H1 (cell line): ENCODE measurements at regions not wholly inside any gene's neighbourhood (a gene's known extent, or its start where the extent isn't known, plus 50 kb on each side); places are given as distances from the start of the nearest gene placed in this dataset.
"Not testable (repeated sequence)": the region's sequence is repeated elsewhere in the genome, so short reads cannot be mapped to it uniquely, and the experiment has no call there.

ENCODE experiments used
- CTCF ChIA-PET: fragments of 300-600 bp; sonication (Branson Sonifier 250); formaldehyde crosslinking; loops from one replicate; lab custom pipeline; 2021; ENCODE audit not compliant: partially characterized antibody; lab: Charles Lee
- POLR2A ChIA-PET: fragments of 300-600 bp; sonication (Branson Sonifier 250); formaldehyde crosslinking; loops from one replicate; lab custom pipeline; 2021; ENCODE audit warnings: inconsistent platforms; ENCODE audit not compliant: partially characterized antibody; lab: Charles Lee
- DNase-seq, 2 experiments: peaks; one replicate each; pipeline versions ENCODE4 v3.0.0 to v3.0.0-alpha.2; 2010 to 2022; ENCODE audit warnings: low spot score in 2 of 2, low read depth in 1 of 2, mixed read lengths in 1 of 2
- FAIRE-seq: peaks from 2 replicates; lab custom pipeline; 2011; peaks lifted over from hg19 to GRCh38; lab: Jason Lieb, UNC
- H2AFZ ChIP-seq: 2 replicates; pipeline ENCODE4 v1.8.1; 2012; ENCODE audit warnings: low read length, inconsistent platforms
- H2AK5ac ChIP-seq: 2 replicates; pipeline ENCODE4 v1.6.1; 2013; ENCODE audit warnings: low read depth, low read length
- H2BK120ac ChIP-seq: replicated peaks from 2 replicates; pipeline ENCODE3; 2013; ENCODE audit warnings: low read depth, low read length, inconsistent platforms
- H2BK12ac ChIP-seq: 2 replicates; pipeline ENCODE4 v1.6.1; 2013; ENCODE audit warnings: low read depth, low read length
- H2BK15ac ChIP-seq: 2 replicates; pipeline ENCODE4 v1.6.1; 2013; ENCODE audit warnings: low read length
- H2BK20ac ChIP-seq: 2 replicates; pipeline ENCODE4 v1.6.1; 2013; ENCODE audit warnings: low read length
- H2BK5ac ChIP-seq: 2 replicates; pipeline ENCODE4 v1.6.1; 2013; ENCODE audit warnings: low read depth, low read length
- H3K14ac ChIP-seq: 2 replicates; pipeline ENCODE4 v1.6.1; 2013; ENCODE audit warnings: inconsistent platforms; ENCODE audit not compliant: insufficient read length
- H3K18ac ChIP-seq: 2 replicates; pipeline ENCODE4 v1.6.1; 2013; ENCODE audit warnings: low read length; ENCODE audit errors: extremely low read depth
- H3K23ac ChIP-seq: 2 replicates; pipeline ENCODE4 v1.6.1; 2013; ENCODE audit warnings: inconsistent platforms; ENCODE audit not compliant: insufficient read length
- H3K23me2 ChIP-seq: 2 replicates; pipeline ENCODE4 v1.6.1; 2013; ENCODE audit warnings: low read depth, low read length
- H3K27ac ChIP-seq: 2 replicates; pipeline ENCODE4 v1.6.1; 2011; ENCODE audit warnings: low read depth, low read length, inconsistent platforms
- H3K27me3 ChIP-seq, 4 experiments: replicated peaks in 1 of 4; 1 replicate in 1 of 4; 2 replicates in 3 of 4; pipeline versions ENCODE4 v1.6.1 to v1.8.1; 2011 to 2013; ENCODE audit warnings: low read length in 3 of 4, mild to moderate bottlenecking in 3 of 4, inconsistent platforms in 2 of 4, mixed read lengths in 2 of 4, moderate library complexity in 1 of 4; ENCODE audit not compliant: control insufficient read depth in 3 of 4, insufficient read depth in 3 of 4; ENCODE audit errors: extremely low read depth in 1 of 4
- H3K36me3 ChIP-seq, 4 experiments: 2 replicates each; pipeline versions ENCODE4 v1.6.1 to v1.8.1; 2011 to 2013; ENCODE audit warnings: mild to moderate bottlenecking in 4 of 4, low read length in 3 of 4, moderate library complexity in 2 of 4, control low read depth in 1 of 4, inconsistent platforms in 1 of 4; ENCODE audit not compliant: insufficient read depth in 4 of 4, control insufficient read depth in 2 of 4
- H3K4ac ChIP-seq: replicated peaks from 2 replicates; pipeline ENCODE3; 2013; ENCODE audit warnings: low read length, low read depth, mixed read lengths, inconsistent platforms; ENCODE audit not compliant: insufficient read length
- H3K4me1 ChIP-seq, 4 experiments: replicated peaks in 1 of 4; 1 replicate in 1 of 4; 2 replicates in 3 of 4; pipeline versions ENCODE4 v1.6.1 to v1.8.1; 2011 to 2013; ENCODE audit warnings: low read length in 3 of 4, inconsistent platforms in 2 of 4, mixed read lengths in 1 of 4; ENCODE audit not compliant: insufficient read depth in 4 of 4, control insufficient read depth in 3 of 4
- H3K4me2 ChIP-seq, 2 experiments: 2 replicates each; pipeline versions ENCODE4 v1.6.1 to v1.8.1; 2011 to 2013; ENCODE audit warnings: low read depth in 2 of 2, low read length in 2 of 2, control low read depth in 1 of 2, inconsistent platforms in 1 of 2, mild to moderate bottlenecking in 1 of 2; ENCODE audit not compliant: insufficient read depth in 1 of 2
- H3K4me3 ChIP-seq, 4 experiments: fragments of 200-600, 300-600 bp in 1 of 4; sonication (generic), shearing (Covaris generic), sonication (Bioruptor Twin) in 1 of 4; 2 replicates each; pipeline versions ENCODE4 v1.5.1 to v1.8.1; 2011 to 2016; ENCODE audit warnings: low read length in 4 of 4, low read depth in 3 of 4, control low read depth in 2 of 4, inconsistent platforms in 2 of 4, mild to moderate bottlenecking in 2 of 4, mixed read lengths in 1 of 4, moderate library complexity in 1 of 4; ENCODE audit not compliant: insufficient read depth in 2 of 4; ENCODE audit errors: extremely low read depth in 1 of 4
- H3K56ac ChIP-seq: replicated peaks from 2 replicates; pipeline ENCODE3; 2013; ENCODE audit warnings: low read depth, mild to moderate bottlenecking, mixed read lengths, low read length, inconsistent platforms; ENCODE audit not compliant: insufficient read length
- H3K79me1 ChIP-seq: 2 replicates; pipeline ENCODE4 v1.6.1; 2013; ENCODE audit warnings: low read depth, low read length, control low read depth
- H3K79me2 ChIP-seq, 2 experiments: 2 replicates each; pipeline versions ENCODE4 v1.6.1 to v1.8.1; 2012 to 2013; ENCODE audit warnings: low read length in 2 of 2, mild to moderate bottlenecking in 2 of 2, inconsistent platforms in 1 of 2; ENCODE audit not compliant: insufficient read depth in 2 of 2, control insufficient read depth in 1 of 2
- H3K9ac ChIP-seq, 4 experiments: replicated peaks in 1 of 4; 1 replicate in 1 of 4; 2 replicates in 3 of 4; pipeline versions ENCODE4 v1.6.1 to v1.8.1; 2011 to 2013; ENCODE audit warnings: low read depth in 3 of 4, low read length in 3 of 4, control low read depth in 2 of 4, mild to moderate bottlenecking in 2 of 4, moderate library complexity in 2 of 4, inconsistent platforms in 1 of 4; ENCODE audit errors: extremely low read depth in 1 of 4
- H3K9me3 ChIP-seq, 2 experiments: 2 replicates each; pipeline versions ENCODE4 v1.6.1 to v1.8.1; 2012 to 2013; ENCODE audit warnings: mild to moderate bottlenecking in 2 of 2, moderate library complexity in 2 of 2, control low read depth in 1 of 2, inconsistent platforms in 1 of 2, low read depth in 1 of 2, low read length in 1 of 2, mixed read lengths in 1 of 2; ENCODE audit not compliant: insufficient read depth in 2 of 2
- H4K20me1 ChIP-seq, 2 experiments: replicated peaks in 1 of 2; 2 replicates each; pipeline versions ENCODE3 to v1.8.1; 2011 to 2013; ENCODE audit warnings: inconsistent platforms in 2 of 2, low read length in 2 of 2, mild to moderate bottlenecking in 1 of 2; ENCODE audit not compliant: insufficient read depth in 2 of 2, control insufficient read depth in 1 of 2
- H4K5ac ChIP-seq: 2 replicates; pipeline ENCODE4 v1.6.1; 2013; ENCODE audit warnings: low read length, low read depth, mixed read lengths, inconsistent platforms; ENCODE audit not compliant: insufficient read length
- H4K8ac ChIP-seq: 2 replicates; pipeline ENCODE4 v1.8.0; 2013; ENCODE audit warnings: mild to moderate bottlenecking, moderate library complexity, low read length, inconsistent platforms; ENCODE audit not compliant: insufficient read depth; ENCODE audit errors: extremely low read depth
- H4K91ac ChIP-seq: replicated peaks from 2 replicates; pipeline ENCODE3; 2013; ENCODE audit warnings: low read length, mixed read lengths, inconsistent platforms; ENCODE audit not compliant: insufficient read length
- WGBS, 2 experiments: shearing (Covaris generic) in 1 of 2; methylation state at CpG; one replicate each; pipeline versions ENCODE4 v1.1.6 to v1.1.7; 2013 to 2015; ENCODE audit warnings: low lambda C conversion rate in 2 of 2, mixed read lengths in 2 of 2, inconsistent platforms in 1 of 2, low coverage in 1 of 2, missing lambda C conversion rate in 1 of 2; ENCODE audit not compliant: insufficient replicate concordance in 2 of 2, insufficient coverage in 1 of 2, insufficient read length in 1 of 2; ENCODE audit errors: extremely low coverage in 1 of 2, missing lambda C conversion rate in 1 of 2; 5-methylcytosine and 5-hydroxymethylcytosine counted together

- H2BK15ac ChIP-seq, H3K4ac ChIP-seq, H4K5ac ChIP-seq, H3K18ac ChIP-seq, DNase-seq, H3K14ac ChIP-seq, H2BK5ac ChIP-seq, H3K9me3 ChIP-seq, H3K79me1 ChIP-seq, H2BK120ac ChIP-seq, H4K8ac ChIP-seq, H3K4me3 ChIP-seq, H2BK12ac ChIP-seq, FAIRE-seq, H3K36me3 ChIP-seq, H3K9ac ChIP-seq, H2BK20ac ChIP-seq, H2AK5ac ChIP-seq, H3K79me2 ChIP-seq, H3K23ac ChIP-seq, POLR2A ChIA-PET, H3K23me2 ChIP-seq, H3K4me2 ChIP-seq, CTCF ChIA-PET, H3K27me3 ChIP-seq, H3K27ac ChIP-seq, H2AFZ ChIP-seq, H4K91ac ChIP-seq, H4K20me1 ChIP-seq, H3K4me1 ChIP-seq, H3K56ac ChIP-seq: not testable (repeated sequence)
- WGBS, 2 experiments = 87% methylated on average over 5 of the region's 5 CpGs; no CpG with 5 or more reads in 1 of the 2 experiments
Observed at GRCh38 chr15:30760633-30761032, 134.7 kb downstream of the ARHGAP11B start.

DNA sequence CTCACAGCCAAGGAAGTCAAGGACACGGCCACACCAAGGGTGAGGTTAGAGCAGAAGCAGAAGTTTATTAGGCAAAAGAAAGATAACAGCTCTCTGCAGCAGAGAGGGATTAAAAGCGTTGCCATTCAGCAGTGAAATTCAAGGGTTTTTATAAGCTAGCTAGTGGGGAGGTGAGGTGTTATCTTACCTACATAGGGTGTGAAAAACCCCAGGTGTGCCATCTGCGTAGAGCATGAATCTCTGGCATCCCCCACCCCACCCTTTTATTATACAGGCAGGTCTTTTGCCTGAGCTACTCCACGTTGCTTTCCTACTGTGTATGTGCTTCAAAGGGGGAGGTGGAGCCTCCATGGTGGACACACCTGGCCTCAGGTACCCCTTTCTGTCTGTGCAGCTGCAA is 135.4 kb downstream of the ARHGAP11B start:
- H3K23ac ChIP-seq, H3K27ac ChIP-seq, H3K79me1 ChIP-seq, H3K4me3 ChIP-seq, H3K56ac ChIP-seq, H2BK5ac ChIP-seq, H4K5ac ChIP-seq, H4K20me1 ChIP-seq, H3K4ac ChIP-seq, H3K23me2 ChIP-seq, H2BK120ac ChIP-seq, H3K36me3 ChIP-seq, H2BK12ac ChIP-seq, H2BK20ac ChIP-seq, H3K27me3 ChIP-seq, H4K8ac ChIP-seq, H3K18ac ChIP-seq, H3K9ac ChIP-seq, H4K91ac ChIP-seq, H2AK5ac ChIP-seq, H2AFZ ChIP-seq, POLR2A ChIA-PET, H3K79me2 ChIP-seq, CTCF ChIA-PET, H2BK15ac ChIP-seq, H3K4me2 ChIP-seq, H3K14ac ChIP-seq, H3K4me1 ChIP-seq, DNase-seq, H3K9me3 ChIP-seq: not testable (repeated sequence)
- peak; percentile 63 for FAIRE-seq
- WGBS, 2 experiments = 44% methylated on average over 1 of the region's 4 CpGs; no CpG with 5 or more reads in 1 of the 2 experiments
